HG03135 (cell line): ENCODE measurements at regions not wholly inside any gene's neighbourhood (a gene's known extent, or its start where the extent isn't known, plus 50 kb on each side); places are given as distances from the start of the nearest gene placed in this dataset.

Experiments
- ATAC-seq: cut with Tn5 transposase; IDR thresholded peaks from one replicate; pipeline ENCODE4 v1.9.1; 2021; ENCODE audit warnings: mild to moderate bottlenecking, moderate library complexity; ENCODE audit not compliant: unreplicated experiment

- no peak for ATAC-seq
Observed at GRCh38 chr12:96131230-96131788, 62.9 kb upstream of the ELK3 start.

DNA sequence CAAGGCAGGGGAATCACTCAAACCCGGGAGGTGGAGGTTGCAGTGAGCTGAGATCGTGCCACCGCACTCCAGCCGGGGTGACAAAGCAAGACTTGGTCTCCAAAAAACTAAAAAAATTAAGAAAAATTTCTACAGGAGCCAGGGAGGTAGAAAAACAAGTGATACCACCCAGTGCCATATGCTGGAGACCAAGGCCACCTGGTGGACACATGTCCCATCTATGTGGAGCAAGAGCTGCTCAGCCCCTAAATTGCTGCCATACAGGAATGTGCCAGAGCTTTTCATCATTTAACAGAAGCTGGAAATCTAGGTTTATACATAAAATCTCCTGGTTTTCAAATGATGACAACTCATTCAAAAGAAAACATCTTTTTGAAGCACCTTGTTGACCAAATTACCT is 61.4 kb upstream of the ELK3 start:
- no peak for ATAC-seq

- no peak for ATAC-seq
Observed at GRCh38 chr12:96134200-96134599, 60.0 kb upstream of the ELK3 start.

DNA sequence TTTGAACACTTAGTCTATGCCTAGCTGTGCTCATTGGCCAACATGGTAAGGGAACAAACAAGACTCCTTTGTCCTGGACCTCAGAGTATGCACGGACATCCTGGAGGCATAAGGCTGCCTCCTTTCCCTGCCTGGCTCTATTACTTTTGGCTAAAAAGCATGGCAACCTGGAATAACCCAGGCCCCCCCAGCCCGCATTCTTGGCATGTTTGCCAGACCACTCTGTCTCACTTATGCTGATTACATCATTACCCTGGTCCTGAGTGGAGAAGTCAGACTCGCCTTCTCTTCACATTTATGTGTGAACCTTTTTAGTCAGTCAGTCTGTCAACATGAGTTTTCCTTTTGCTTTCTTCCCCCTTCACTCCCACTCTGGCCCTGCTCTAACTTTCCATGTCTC is 58.0 kb upstream of the ELK3 start:
- no peak for ATAC-seq

- ATAC-seq, result no peak
Observed at GRCh38 chr12:96136725-96137378, 57.3 kb upstream of the ELK3 start.

DNA sequence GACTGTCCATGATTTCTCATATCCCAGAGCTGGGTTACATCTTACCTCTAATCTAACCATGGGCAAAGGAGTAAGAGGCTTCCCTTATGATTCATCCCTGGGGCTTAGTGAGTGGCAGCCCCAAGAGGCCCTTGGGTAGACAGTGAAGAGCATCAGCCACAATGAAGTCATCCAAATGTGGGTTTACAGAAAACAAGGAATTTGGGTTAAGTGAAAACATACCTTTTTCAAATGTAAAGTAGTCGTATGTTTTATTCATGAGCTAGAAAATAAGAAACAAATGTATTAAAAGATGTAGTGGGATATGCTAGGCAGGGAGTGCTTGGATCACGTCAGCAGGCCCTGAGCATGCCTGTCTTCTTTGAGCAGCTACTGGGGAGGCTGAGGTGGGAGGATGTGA is 54.0 kb upstream of the ELK3 start:
- no peak for ATAC-seq

GRCh38 chr12:96141216-96141912 is 52.8 kb upstream of the ELK3 start:
- no peak for ATAC-seq

DNA sequence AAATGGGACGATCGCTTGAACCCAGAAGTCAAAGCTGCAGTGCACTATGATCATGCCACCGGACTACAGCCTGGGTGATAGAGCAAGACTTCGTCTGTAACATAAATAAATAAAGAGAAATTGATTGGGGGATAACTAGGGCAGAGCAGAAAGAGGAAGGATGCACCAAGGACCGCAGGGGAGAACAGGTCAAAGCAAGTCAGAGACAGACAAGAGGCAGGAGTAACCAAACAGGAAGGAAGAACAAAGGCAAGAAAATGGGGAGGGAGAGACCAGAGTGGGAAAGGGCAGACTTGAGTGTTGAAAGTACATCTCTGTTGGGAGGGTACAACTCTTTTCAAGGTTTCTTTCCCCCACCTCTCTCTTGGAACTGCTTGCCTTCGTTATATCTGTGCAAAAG is 50.8 kb upstream of the ELK3 start:
- ATAC-seq, result no peak

DNA sequence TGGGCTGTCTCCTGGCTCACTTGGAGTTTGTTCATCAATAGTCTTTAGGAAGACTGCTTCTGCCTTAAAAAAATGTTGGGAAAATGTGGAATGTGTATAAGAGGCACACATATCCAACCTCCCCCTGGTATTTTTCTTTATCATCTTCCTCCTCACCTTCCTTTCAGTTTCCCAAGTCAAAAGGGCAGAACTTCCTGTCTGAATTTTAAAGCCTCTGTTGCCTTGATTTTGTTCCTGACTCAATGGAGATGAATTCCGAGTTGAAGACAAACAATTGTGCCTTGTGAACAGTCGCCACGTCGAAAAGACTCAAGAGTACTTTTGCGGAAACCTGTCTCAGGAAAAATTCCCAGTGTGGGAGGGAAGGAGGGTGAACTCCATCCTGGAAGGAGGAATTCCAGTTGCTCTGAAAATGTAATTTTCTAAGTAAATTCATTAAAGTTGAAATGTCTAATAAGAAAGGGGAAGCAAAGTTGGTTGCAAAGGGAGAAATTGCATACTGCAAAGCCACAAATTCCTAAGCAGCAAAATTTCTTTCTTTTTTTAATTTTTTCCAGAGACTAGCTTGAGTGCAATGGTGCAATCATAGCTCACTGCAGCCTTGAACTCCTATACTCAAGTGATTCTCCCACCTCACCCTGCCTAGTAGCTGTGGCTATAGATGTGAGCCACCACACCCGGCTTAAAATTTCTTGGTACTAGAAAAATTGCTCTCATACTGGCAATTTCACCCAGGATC is 50.2 kb upstream of the ELK3 start:
- ATAC-seq, result no peak
